AG10803 (cell line): ENCODE measurements at regions not wholly inside any gene's neighbourhood (a gene's known extent, or its start where the extent isn't known, plus 50 kb on each side); places are given as distances from the start of the nearest gene placed in this dataset.

Experiments
- DNase-seq: peaks from one replicate; pipeline ENCODE4 v3.0.0; 2010; ENCODE audit warnings: low read depth
- H3K4me3 ChIP-seq: 2 replicates; pipeline ENCODE4 v1.5.1; 2011; ENCODE audit warnings: mild to moderate bottlenecking, low read length, control low read depth
- TF ChIP-seq, protein P1 (sequence below): conservative IDR thresholded peaks from 2 replicates; pipeline ENCODE4 v1.5.1; 2011; ENCODE audit warnings: mild to moderate bottlenecking, low read length, control low read depth, inconsistent platforms

- no peak for DNase-seq
- TF ChIP-seq, protein P1, sequence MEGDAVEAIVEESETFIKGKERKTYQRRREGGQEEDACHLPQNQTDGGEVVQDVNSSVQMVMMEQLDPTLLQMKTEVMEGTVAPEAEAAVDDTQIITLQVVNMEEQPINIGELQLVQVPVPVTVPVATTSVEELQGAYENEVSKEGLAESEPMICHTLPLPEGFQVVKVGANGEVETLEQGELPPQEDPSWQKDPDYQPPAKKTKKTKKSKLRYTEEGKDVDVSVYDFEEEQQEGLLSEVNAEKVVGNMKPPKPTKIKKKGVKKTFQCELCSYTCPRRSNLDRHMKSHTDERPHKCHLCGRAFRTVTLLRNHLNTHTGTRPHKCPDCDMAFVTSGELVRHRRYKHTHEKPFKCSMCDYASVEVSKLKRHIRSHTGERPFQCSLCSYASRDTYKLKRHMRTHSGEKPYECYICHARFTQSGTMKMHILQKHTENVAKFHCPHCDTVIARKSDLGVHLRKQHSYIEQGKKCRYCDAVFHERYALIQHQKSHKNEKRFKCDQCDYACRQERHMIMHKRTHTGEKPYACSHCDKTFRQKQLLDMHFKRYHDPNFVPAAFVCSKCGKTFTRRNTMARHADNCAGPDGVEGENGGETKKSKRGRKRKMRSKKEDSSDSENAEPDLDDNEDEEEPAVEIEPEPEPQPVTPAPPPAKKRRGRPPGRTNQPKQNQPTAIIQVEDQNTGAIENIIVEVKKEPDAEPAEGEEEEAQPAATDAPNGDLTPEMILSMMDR, result no peak
- H3K4me3 ChIP-seq, result no peak overlapping the region
Observed at GRCh38 chr6:137353842-137354397, 134.7 kb upstream of the IFNGR1 start.

GRCh38 chr6:137353346-137353745 lies 134.2 kb upstream of the IFNGR1 start:
- TF ChIP-seq, protein P1, result no peak
- no peak for DNase-seq
- H3K4me3 ChIP-seq, result no peak overlapping the region

DNA sequence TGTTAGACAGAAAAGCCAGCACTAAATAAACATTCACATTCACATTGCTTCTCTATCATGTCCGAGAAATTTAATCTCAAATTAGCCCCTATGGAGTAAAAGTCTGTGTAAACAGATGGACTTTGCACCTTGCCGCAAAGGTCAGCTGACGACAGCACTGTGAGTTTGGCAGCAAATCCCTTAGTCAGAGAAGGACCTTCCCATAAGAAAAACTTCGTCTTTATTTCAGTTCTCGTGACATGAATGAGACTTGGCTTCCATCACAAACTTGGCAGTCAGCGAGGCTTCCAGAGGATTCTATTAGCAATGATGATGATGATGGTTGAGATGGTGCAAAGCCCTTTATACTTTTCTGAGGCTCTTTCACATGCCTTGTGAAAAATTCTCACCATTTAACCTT lies 133.7 kb upstream of the IFNGR1 start:
- no peak for DNase-seq
- no peak overlapping the region for H3K4me3 ChIP-seq
- TF ChIP-seq, protein P1, result no peak

GRCh38 chr6:137351890-137352289 lies 132.7 kb upstream of the IFNGR1 start:
- no peak overlapping the region for H3K4me3 ChIP-seq
- TF ChIP-seq, protein P1, result no peak
- peak; percentile 9 for DNase-seq

- DNase-seq, result no peak
- no peak overlapping the region for H3K4me3 ChIP-seq
- TF ChIP-seq, protein P1, result no peak
Observed at GRCh38 chr6:137350857-137351256, 131.7 kb upstream of the IFNGR1 start.

GRCh38 chr6:137349856-137350830 lies 131.0 kb upstream of the IFNGR1 start:
- TF ChIP-seq, protein P1, result no peak
- DNase-seq, result no peak

GRCh38 chr6:137348777-137349176 lies 129.6 kb upstream of the IFNGR1 start:
- TF ChIP-seq, protein P1, result no peak
- DNase-seq, result no peak
- no peak overlapping the region for H3K4me3 ChIP-seq

More at GRCh38 chr6:137349856-137350830, 131.0 kb upstream of the IFNGR1 start:
- no peak overlapping the region for H3K4me3 ChIP-seq
